ENCODE measurements at regions not wholly inside any gene's neighbourhood (a gene's known extent, or its start where the extent isn't known, plus 50 kb on each side); places are given as distances from the start of the nearest gene placed in this dataset.

DNA sequence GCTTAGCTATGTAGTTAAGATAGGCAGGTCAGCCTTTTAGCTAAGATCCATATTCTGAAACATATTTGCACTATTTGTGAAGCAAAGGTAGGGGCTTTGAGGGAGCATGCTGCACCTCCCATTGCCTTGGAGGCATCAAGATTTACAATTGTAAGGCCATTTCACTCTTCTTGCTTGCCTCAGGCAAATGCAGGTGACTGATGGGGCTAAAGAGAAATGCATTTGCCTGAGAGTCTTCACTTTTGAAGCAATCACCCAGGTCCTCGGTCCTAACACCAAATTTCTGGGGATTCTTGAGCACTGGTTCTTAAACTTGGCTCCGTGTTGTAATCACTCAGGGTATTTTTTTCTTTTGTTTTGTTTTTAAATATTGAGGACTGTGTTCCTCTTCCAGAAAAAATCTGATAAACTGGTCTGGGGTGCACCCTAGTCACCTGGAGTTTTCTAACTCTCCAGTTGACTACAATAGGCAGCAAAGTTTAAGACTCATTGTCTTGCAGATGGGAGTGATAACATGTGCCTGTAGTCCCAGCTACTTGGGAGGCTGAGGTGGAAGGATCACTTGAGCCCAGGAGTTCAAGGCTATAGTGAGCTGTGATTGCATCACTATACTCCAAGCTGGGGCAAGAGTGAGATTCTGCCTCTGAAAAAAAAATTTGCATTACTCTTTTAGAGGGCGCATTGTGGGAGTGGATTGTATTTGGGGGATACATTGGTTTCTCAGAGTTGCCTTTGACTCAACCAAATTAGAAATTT lies 68.1 kb downstream of the EOMES start:
- no peak for DNase-seq (ENCODE audit: low read depth)
- no peak overlapping the region for H3K4me3 ChIP-seq (ENCODE audit: low read length)
- TF ChIP-seq, protein P1, sequence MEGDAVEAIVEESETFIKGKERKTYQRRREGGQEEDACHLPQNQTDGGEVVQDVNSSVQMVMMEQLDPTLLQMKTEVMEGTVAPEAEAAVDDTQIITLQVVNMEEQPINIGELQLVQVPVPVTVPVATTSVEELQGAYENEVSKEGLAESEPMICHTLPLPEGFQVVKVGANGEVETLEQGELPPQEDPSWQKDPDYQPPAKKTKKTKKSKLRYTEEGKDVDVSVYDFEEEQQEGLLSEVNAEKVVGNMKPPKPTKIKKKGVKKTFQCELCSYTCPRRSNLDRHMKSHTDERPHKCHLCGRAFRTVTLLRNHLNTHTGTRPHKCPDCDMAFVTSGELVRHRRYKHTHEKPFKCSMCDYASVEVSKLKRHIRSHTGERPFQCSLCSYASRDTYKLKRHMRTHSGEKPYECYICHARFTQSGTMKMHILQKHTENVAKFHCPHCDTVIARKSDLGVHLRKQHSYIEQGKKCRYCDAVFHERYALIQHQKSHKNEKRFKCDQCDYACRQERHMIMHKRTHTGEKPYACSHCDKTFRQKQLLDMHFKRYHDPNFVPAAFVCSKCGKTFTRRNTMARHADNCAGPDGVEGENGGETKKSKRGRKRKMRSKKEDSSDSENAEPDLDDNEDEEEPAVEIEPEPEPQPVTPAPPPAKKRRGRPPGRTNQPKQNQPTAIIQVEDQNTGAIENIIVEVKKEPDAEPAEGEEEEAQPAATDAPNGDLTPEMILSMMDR (conservative IDR thresholded peaks at IDR 0.05; ENCODE audit: low read length), result no peak

DNA sequence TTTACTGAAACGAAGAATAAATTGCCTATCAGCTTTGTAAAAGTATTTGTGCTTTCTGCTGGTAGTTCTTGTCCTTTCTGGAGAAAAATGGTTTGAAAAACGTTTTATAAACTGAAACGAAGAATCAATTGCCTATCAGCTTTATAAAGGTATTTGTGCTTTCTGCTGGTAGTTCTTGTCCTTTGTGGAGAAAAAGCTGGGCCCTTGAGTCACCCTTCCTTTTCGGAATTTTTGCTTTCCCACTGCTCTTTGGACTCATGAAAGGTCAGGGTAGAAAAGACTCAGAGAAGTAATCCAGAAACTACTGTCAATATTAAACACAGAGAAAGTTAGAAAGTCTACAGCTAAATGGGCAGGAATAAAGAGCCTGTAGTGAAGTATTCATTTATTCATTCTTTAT lies 72.8 kb downstream of the EOMES start:
- no peak overlapping the region for H3K4me3 ChIP-seq (ENCODE audit: low read length)
- TF ChIP-seq, protein P1 (conservative IDR thresholded peaks at IDR 0.05; ENCODE audit: low read length), result no peak

DNA sequence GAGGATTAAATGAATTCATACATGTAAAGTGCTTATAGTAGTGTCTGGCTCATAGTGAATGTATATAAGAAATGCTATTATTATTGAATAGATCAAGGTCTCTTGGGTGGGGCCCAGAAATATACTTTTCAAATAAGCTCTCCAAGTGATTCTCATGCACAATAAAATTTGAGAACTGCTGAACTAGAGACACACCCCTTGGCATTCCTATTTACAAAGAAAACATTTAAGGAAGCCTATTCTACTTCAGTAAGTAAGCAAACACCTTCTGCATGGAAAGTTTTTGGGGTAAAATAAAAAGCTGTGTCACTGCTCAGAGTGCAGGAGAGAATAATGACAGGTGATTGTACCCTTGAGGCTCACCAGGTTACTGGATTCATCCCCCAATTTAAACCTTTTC lies 75.2 kb downstream of the EOMES start:
- TF ChIP-seq, protein P1 (conservative IDR thresholded peaks at IDR 0.05; ENCODE audit: low read length), result no peak
- DNase-seq (ENCODE audit: low read depth), result no peak
- no peak overlapping the region for H3K4me3 ChIP-seq (ENCODE audit: low read length)

More for the DNA sequence above, 72.8 kb downstream of the EOMES start:
- no peak for DNase-seq (ENCODE audit: low read depth)

DNA sequence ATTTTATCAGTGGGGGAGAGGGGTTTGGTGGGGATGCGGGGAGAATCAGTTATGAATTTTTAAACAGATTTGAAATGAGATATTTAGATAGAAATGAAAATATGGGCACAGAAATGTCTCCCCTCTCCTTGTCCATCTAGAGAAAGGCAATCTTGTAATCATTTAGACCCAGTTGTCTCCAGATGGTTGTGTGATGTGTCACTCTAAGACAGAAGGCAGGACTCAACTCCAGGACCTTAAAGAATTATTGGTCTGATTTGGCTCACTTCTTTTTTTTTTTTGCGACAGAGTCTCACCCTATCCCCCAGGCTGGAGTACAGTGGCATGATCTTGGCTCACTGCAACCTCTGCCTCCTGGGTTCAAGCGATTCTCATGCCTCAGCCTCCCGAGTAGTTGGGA lies 77.2 kb downstream of the EOMES start:
- DNase-seq (ENCODE audit: low read depth), result peak; percentile 27
- H3K4me3 ChIP-seq (ENCODE audit: low read length), result no peak overlapping the region
- TF ChIP-seq, protein P1 (conservative IDR thresholded peaks at IDR 0.05; ENCODE audit: low read length), result no peak

DNA sequence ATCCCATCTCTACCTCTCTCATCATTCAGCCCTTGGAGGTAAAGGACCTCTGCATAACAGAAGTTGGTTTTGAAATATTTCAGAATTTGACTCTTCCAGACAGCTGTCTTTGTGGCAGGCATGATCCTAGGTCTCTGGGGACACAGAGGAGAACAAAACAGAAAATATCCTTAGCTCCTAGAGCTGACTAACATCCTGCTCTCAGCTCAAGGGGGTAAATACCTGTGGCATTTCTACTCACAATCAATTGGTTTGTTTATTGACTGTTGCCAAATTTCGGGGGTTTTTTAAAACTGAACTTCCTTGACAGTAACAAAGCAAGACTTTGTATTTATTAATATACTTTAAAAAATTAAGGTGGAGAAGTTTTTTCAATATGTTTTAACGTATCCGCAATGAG lies 78.8 kb downstream of the EOMES start:
- H3K4me3 ChIP-seq (ENCODE audit: low read length), result no peak overlapping the region
- TF ChIP-seq, protein P1 (conservative IDR thresholded peaks at IDR 0.05; ENCODE audit: low read length), result no peak
- DNase-seq (ENCODE audit: low read depth), result peak; percentile 69

- DNase-seq (ENCODE audit: low read depth), result peak; percentile 21
- H3K4me3 ChIP-seq (ENCODE audit: low read length), result no peak overlapping the region
- TF ChIP-seq, protein P1 (conservative IDR thresholded peaks at IDR 0.05; ENCODE audit: low read length), result no peak
Measured at GRCh38 chr3:27642796-27643195, 79.3 kb downstream of the EOMES start.

DNA sequence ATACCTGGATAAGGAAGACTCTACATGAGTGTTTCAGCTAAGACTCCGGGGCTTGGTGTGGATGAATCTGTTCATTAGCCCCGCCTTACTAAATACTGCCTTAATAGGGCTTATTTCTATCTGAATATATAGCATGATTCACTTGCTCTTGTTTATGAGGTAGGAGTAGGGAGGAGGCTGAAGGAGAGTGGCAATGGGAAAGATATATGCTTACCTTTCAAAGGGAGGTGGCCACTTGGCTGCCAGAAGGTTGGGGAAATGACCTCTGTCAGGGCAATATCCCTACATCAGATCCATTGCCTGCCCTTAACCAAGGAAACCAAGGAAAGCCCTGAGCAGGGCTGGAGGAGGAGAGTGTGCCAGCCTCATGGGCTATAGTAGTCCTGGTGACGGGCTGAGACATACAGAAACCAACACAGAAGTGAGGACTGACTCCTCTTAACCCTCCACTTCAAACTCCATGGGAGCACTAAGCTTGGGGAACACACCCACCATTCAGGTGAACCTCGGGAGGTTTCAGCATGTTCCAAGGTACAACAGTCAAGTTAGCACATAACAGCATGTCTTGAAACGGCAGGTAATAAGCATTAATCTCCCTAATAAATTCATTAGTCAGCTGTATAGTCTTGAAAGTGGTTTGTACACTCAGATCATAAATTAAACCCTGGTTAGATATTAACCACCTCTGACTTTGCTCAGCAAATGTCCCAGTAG lies 80.1 kb downstream of the EOMES start:
- no peak for DNase-seq (ENCODE audit: low read depth)
- TF ChIP-seq, protein P1 (conservative IDR thresholded peaks at IDR 0.05; ENCODE audit: low read length), result no peak
- H3K4me3 ChIP-seq (ENCODE audit: low read length), result no peak overlapping the region
